Testis (tissue), 2 donors: ENCODE measurements at regions not wholly inside any gene's neighbourhood (a gene's known extent, or its start where the extent isn't known, plus 50 kb on each side); places are given as distances from the start of the nearest gene placed in this dataset.
"Not testable (repeated sequence)": the region's sequence is repeated elsewhere in the genome, so short reads cannot be mapped to it uniquely, and the experiment has no call there.

ENCODE experiments used
- DNase-seq: peaks from one replicate; pipeline ENCODE4 v3.0.0-alpha.2; 2019
- H3K27ac ChIP-seq, 2 donors: fragments of 200-600 bp; sonication (generic); one replicate each; pipeline ENCODE4 v1.5.1; 2019
- H3K27me3 ChIP-seq: fragments of 200-600 bp; sonication (generic); one replicate; pipeline ENCODE4 v1.5.1; 2019
- H3K36me3 ChIP-seq: fragments of 200-600 bp; sonication (generic); one replicate; pipeline ENCODE4 v1.5.1; 2017; ENCODE audit warnings: low read depth; ENCODE audit errors: missing control alignments
- H3K4me1 ChIP-seq: fragments of 200-600 bp; sonication (generic); one replicate; pipeline ENCODE4 v1.5.1; 2019
- H3K4me3 ChIP-seq, 2 donors: fragments of 200-600 bp; sonication (generic); one replicate each; pipeline ENCODE4 v1.5.1; 2017 to 2019
- H3K9me3 ChIP-seq: fragments of 200-600 bp; sonication (generic); one replicate; pipeline ENCODE4 v1.5.1; 2017
- CTCF ChIP-seq, 3 experiments: fragments of 450-650 bp in 2 of 3; fragments of 200-600 bp in 1 of 3; sonication (generic) in 1 of 3; IDR thresholded peaks; one replicate each; pipeline ENCODE4 v1.5.1; 2016 to 2019; ENCODE audit warnings: antibody characterized with exemption in 3 of 3, mild to moderate bottlenecking in 2 of 3, moderate library complexity in 1 of 3
- POLR2A ChIP-seq: fragments of 450-650 bp; IDR thresholded peaks from one replicate; pipeline ENCODE4 v1.6.1; 2017; ENCODE audit warnings: antibody characterized with exemption, mild to moderate bottlenecking, moderate library complexity
- WGBS, 2 donors: methylation state at CpG; one replicate each; pipeline ENCODE4 v1.1.5; 2018; 5-methylcytosine and 5-hydroxymethylcytosine counted together
- intact Hi-C: fragments of 100-400 bp; cut with DNase I; formaldehyde crosslinking; loops from one replicate; pipeline ENCODE4 v1.15.1; 2023; ENCODE audit warnings: low total_unique reads

- no peaks in the 10 kb centered on the region for H3K36me3 ChIP-seq
- no peaks in the 10 kb centered on the region for H3K27me3 ChIP-seq
- H3K4me1 ChIP-seq: no peaks in the 10 kb centered on the region
- H3K4me3 ChIP-seq: peak overlapping the region in 1 of 2 donors; percentile 4
- TF ChIP-seq POLR2A (no peak), CTCF (IDR thresholded peaks at IDR 0.05) (no peak)
- no peak overlapping the region for H3K27ac ChIP-seq
- WGBS, 2 donors: 54 to 56% methylated on average over 15 of the region's 15 CpGs
- no peaks in the 10 kb centered on the region for H3K9me3 ChIP-seq
- DNase-seq: peak; percentile 49
- intact Hi-C loops: no loop called here
These were observed 128.5 kb upstream of the ERRFI1 start for GRCh38 chr1:8154621-8155052.

- WGBS, 2 donors: 45 to 51% methylated on average over 7 of the region's 7 CpGs
- no peaks in the 10 kb centered on the region for H3K36me3 ChIP-seq
These were observed 127.9 kb upstream of the ERRFI1 start for GRCh38 chr1:8153961-8154360.

GRCh38 chr1:8152731-8153702, 126.9 kb upstream of the ERRFI1 start:
- peak; percentile 78 for DNase-seq
- Histone ChIP-seq H3K36me3 (no peaks in the 10 kb centered on the region), H3K27ac (no peak overlapping the region), H3K4me3 (no peak overlapping the region), H3K4me1 (no peaks in the 10 kb centered on the region), H3K9me3 (no peaks in the 10 kb centered on the region), H3K27me3 (no peaks in the 10 kb centered on the region)
- intact Hi-C loops: no loop called here
- WGBS, 2 donors: 65 to 78% methylated on average over 18 to 19 of the region's 19 CpGs
- TF ChIP-seq POLR2A: no peak
- TF ChIP-seq CTCF (IDR thresholded peaks at IDR 0.05): no peak

More at GRCh38 chr1:8153961-8154360, 127.9 kb upstream of the ERRFI1 start:
- Histone ChIP-seq H3K4me1 (no peaks in the 10 kb centered on the region), H3K27ac (no peak overlapping the region), H3K9me3 (no peaks in the 10 kb centered on the region), H3K27me3 (no peaks in the 10 kb centered on the region), H3K4me3 (peak overlapping the region in 1 of 2 donors; percentile 10)
- DNase-seq: no peak
- intact Hi-C loops: no loop called here
- TF ChIP-seq POLR2A (no peak), CTCF (IDR thresholded peaks at IDR 0.05) (no peak)

GRCh38 chr1:8151647-8152046, 125.5 kb upstream of the ERRFI1 start:
- no peak for DNase-seq
- TF ChIP-seq POLR2A (no peak), CTCF (IDR thresholded peaks at IDR 0.05) (no peak)
- no peaks in the 10 kb centered on the region for H3K9me3 ChIP-seq
- 59 to 72% methylated on average over 7 of the region's 7 CpGs for WGBS, 2 donors
- no peak overlapping the region for H3K4me3 ChIP-seq
- no peaks in the 10 kb centered on the region for H3K27me3 ChIP-seq
- H3K36me3 ChIP-seq: no peaks in the 10 kb centered on the region
- no peaks in the 10 kb centered on the region for H3K4me1 ChIP-seq
- intact Hi-C loops: no loop called here
- H3K27ac ChIP-seq: no peak overlapping the region

- H3K27me3 ChIP-seq, H3K4me1 ChIP-seq, H3K36me3 ChIP-seq, intact Hi-C loops, H3K27ac ChIP-seq, H3K9me3 ChIP-seq, H3K4me3 ChIP-seq, DNase-seq: not testable (repeated sequence)
- WGBS, 2 donors: 83 to 88% methylated on average over 7 of the region's 7 CpGs
These were observed 123.6 kb upstream of the ERRFI1 start for GRCh38 chr1:8149756-8150155.
